WERI-Rb-1 (cell line): ENCODE measurements at regions not wholly inside any gene's neighbourhood (a gene's known extent, or its start where the extent isn't known, plus 50 kb on each side); places are given as distances from the start of the nearest gene placed in this dataset.

ENCODE experiments used
- DNase-seq: peaks from one replicate; pipeline ENCODE4 v3.0.0-alpha.2; 2020
- H3K27ac ChIP-seq: fragments of 250-450 bp; sonication (Bioruptor Pico); 2 replicates; pipeline ENCODE4 v1.5.1; 2020; ENCODE audit warnings: mild to moderate bottlenecking, moderate library complexity
- H3K27me3 ChIP-seq: fragments of 250-450 bp; sonication (Bioruptor Pico); 2 replicates; pipeline ENCODE4 v1.5.1; 2021; ENCODE audit warnings: mild to moderate bottlenecking, low read depth, moderate library complexity; ENCODE audit not compliant: insufficient read depth, severe bottlenecking
- H3K36me3 ChIP-seq: fragments of 250-450 bp; sonication (Bioruptor Pico); 2 replicates; pipeline ENCODE4 v1.5.1; 2020; ENCODE audit warnings: mild to moderate bottlenecking, moderate library complexity
- H3K4me3 ChIP-seq: 2 replicates; pipeline ENCODE4 v1.5.1; 2011; ENCODE audit warnings: low read depth, mild to moderate bottlenecking, control low read depth, low read length
- H3K9me3 ChIP-seq: fragments of 250-450 bp; sonication (Bioruptor Pico); 2 replicates; pipeline ENCODE4 v1.5.1; 2021; ENCODE audit warnings: mild to moderate bottlenecking, moderate library complexity; ENCODE audit not compliant: severe bottlenecking
- TF ChIP-seq, protein P1 (sequence below): IDR thresholded peaks from 2 replicates; pipeline ENCODE4 v1.5.1; 2011; ENCODE audit warnings: low read depth, mild to moderate bottlenecking, control low read depth, inconsistent platforms, low read length

- Histone ChIP-seq H3K4me3 (no peak overlapping the region), H3K36me3 (no peaks in the 10 kb centered on the region), H3K27ac (no peak overlapping the region), H3K9me3 (no peaks in the 10 kb centered on the region), H3K27me3 (no peaks in the 10 kb centered on the region)
- TF ChIP-seq, protein P1, sequence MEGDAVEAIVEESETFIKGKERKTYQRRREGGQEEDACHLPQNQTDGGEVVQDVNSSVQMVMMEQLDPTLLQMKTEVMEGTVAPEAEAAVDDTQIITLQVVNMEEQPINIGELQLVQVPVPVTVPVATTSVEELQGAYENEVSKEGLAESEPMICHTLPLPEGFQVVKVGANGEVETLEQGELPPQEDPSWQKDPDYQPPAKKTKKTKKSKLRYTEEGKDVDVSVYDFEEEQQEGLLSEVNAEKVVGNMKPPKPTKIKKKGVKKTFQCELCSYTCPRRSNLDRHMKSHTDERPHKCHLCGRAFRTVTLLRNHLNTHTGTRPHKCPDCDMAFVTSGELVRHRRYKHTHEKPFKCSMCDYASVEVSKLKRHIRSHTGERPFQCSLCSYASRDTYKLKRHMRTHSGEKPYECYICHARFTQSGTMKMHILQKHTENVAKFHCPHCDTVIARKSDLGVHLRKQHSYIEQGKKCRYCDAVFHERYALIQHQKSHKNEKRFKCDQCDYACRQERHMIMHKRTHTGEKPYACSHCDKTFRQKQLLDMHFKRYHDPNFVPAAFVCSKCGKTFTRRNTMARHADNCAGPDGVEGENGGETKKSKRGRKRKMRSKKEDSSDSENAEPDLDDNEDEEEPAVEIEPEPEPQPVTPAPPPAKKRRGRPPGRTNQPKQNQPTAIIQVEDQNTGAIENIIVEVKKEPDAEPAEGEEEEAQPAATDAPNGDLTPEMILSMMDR, result no peak
- no peak for DNase-seq
Measured at GRCh38 chr4:27272217-27272616, 411.6 kb downstream of the STIM2 start.

DNA sequence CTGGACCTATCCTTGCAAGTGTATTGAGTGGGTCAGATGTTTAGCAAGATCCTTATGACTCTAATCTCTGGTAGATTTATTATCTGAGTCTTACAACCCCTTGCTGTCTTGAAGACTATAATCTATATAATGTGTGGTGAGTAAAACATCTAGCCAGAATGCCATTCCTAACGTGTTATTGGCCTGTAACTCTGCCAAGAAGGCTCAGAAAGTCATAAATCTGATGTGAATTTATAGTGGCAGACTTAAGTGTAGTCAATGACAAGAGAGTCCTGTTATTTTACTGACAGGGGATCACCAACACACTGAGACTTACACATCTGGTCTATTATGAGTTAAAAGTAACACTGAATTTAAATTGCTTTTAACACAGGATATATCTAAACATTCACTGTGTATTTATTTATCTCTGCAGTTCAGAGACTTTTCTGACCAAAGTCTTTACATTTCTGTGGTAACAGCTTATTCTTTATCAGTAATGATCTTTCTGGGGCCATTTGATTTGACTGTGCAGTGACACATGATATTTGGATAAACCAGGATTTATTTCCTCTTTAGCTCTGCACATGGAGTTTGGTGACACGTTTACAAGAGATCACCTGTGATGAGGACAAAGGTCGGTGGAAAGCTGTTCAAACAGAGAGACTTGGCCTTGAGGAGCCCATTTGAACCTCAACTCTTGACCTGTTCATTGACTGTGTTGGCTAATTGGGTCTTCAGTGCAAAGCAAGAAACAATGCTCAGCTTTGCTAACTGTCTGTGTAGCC is 415.8 kb downstream of the STIM2 start:
- TF ChIP-seq, protein P1, result no peak
- Histone ChIP-seq H3K27me3 (no peaks in the 10 kb centered on the region), H3K27ac (no peak overlapping the region), H3K9me3 (no peaks in the 10 kb centered on the region), H3K36me3 (no peaks in the 10 kb centered on the region), H3K4me3 (no peak overlapping the region)
- no peak for DNase-seq

DNA sequence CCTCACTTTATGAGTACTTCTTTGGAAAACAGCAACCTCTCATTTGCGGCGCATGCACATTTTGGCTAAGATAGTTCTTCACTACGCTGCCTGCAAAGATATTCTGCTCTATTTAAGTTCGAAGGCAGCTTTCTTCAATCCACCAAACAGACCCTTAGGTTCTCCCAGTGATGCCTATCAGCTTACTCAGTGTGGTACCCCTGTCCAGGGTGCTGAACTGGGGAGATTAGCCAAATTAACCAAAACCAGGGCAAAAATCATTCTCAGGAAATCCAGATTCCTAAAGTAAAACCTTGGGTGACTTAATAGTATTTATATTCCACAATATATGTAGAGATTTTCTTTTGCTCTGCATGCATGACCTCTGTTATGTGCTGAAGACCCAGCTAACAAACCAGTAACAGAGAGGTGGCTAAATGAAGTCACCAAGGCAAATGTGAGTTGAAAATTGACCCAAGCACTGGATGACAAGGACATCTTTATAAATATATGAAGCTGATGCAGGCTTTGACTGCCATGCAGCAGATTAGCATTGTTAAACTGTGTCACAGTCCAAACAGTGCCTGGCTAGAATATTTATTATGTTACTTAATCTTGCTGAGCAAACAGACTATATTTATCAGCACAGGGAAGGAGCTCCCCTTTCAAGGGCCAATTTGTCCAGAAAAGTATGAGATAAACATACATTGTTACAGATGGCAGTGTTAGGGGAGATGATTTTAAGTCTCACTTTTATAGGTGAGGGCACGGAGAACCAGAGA is 418.2 kb downstream of the STIM2 start:
- Histone ChIP-seq H3K27ac (no peak overlapping the region), H3K27me3 (no peaks in the 10 kb centered on the region), H3K36me3 (no peaks in the 10 kb centered on the region), H3K9me3 (no peaks in the 10 kb centered on the region), H3K4me3 (no peak overlapping the region)
- DNase-seq, result no peak
- TF ChIP-seq, protein P1, result no peak

- Histone ChIP-seq H3K9me3 (no peaks in the 10 kb centered on the region), H3K27me3 (no peaks in the 10 kb centered on the region), H3K36me3 (no peaks in the 10 kb centered on the region), H3K27ac (no peak overlapping the region), H3K4me3 (no peak overlapping the region)
- no peak for DNase-seq
- TF ChIP-seq, protein P1, result no peak
Measured at GRCh38 chr4:27288496-27288895, 427.9 kb downstream of the STIM2 start.

- Histone ChIP-seq H3K36me3 (no peaks in the 10 kb centered on the region), H3K27me3 (no peaks in the 10 kb centered on the region), H3K9me3 (no peaks in the 10 kb centered on the region), H3K4me3 (no peak overlapping the region), H3K27ac (no peak overlapping the region)
- no peak for DNase-seq
- TF ChIP-seq, protein P1, result no peak
Measured at GRCh38 chr4:27289704-27290103, 429.1 kb downstream of the STIM2 start.
